SK-N-SH treated with all-trans-retinoic acid at 6 μM for 48 hours (cell line): ENCODE measurements at regions not wholly inside any gene's neighbourhood (a gene's known extent, or its start where the extent isn't known, plus 50 kb on each side); places are given as distances from the start of the nearest gene placed in this dataset.

ENCODE experiments used
- ARNTL ChIP-seq: fragments of 450-650 bp; formaldehyde crosslinking; IDR thresholded peaks from 2 replicates; pipeline ENCODE4 v1.5.0; 2020; ENCODE audit warnings: low read depth, mild to moderate bottlenecking, moderate library complexity, borderline replicate concordance
- CREB5 ChIP-seq: fragments of 250-450 bp; sonication (Bioruptor Pico); IDR thresholded peaks from 2 replicates; pipeline ENCODE4 v1.5.1; 2020; ENCODE audit warnings: low read depth, mild to moderate bottlenecking, moderate library complexity
- PATZ1 ChIP-seq: fragments of 250-450 bp; sonication (Bioruptor Pico); IDR thresholded peaks from 2 replicates; pipeline ENCODE4 v1.8.0; 2020; ENCODE audit warnings: mild to moderate bottlenecking, moderate library complexity, borderline replicate concordance
- ZFP3 ChIP-seq: fragments of 250-450 bp; sonication (Bioruptor Pico); IDR thresholded peaks from 2 replicates; pipeline ENCODE4 v1.5.0; 2020; ENCODE audit warnings: mild to moderate bottlenecking, moderate library complexity

GRCh38 chr4:188911199-188911598 lies 772.0 kb downstream of the TRIML1 start:
- no peak for TF ChIP-seq PATZ1 (CRISPR knock-in tag)
- TF ChIP-seq CREB5: no peak
- no peak for TF ChIP-seq ARNTL (CRISPR knock-in tag)
- no peak for TF ChIP-seq ZFP3 (CRISPR knock-in tag)
